Ovary (tissue), 7 donors: ENCODE measurements at regions not wholly inside any gene's neighbourhood (a gene's known extent, or its start where the extent isn't known, plus 50 kb on each side); places are given as distances from the start of the nearest gene placed in this dataset.

ENCODE experiments used
- DNase-seq, 5 donors: peaks; one replicate each; pipeline ENCODE4 v3.0.0-alpha.2; 2019 to 2020
- H3K27ac ChIP-seq, 2 donors: fragments of 200-600 bp; one replicate each; pipeline versions ENCODE4 v1.5.1 to v1.8.0; 2019 to 2022
- H3K27me3 ChIP-seq: fragments of 200-600 bp; one replicate; pipeline ENCODE4 v1.8.0; 2022
- H3K36me3 ChIP-seq: fragments of 200-600 bp; sonication (generic); one replicate; pipeline ENCODE4 v1.5.1; 2019
- H3K4me1 ChIP-seq: one replicate; pipeline ENCODE4 v1.8.1; 2013; ENCODE audit warnings: mild to moderate bottlenecking, moderate library complexity; ENCODE audit not compliant: insufficient read depth
- H3K4me3 ChIP-seq: fragments of 200-600 bp; sonication (generic); one replicate; pipeline ENCODE4 v1.5.1; 2017
- H3K9me3 ChIP-seq, 2 donors: fragments of 200-600 bp in 1 of 2; sonication (generic) in 1 of 2; one replicate each; pipeline versions ENCODE4 v1.5.1 to v1.8.1; 2013 to 2019; ENCODE audit warnings: mild to moderate bottlenecking in 1 of 2, moderate library complexity in 1 of 2
- CTCF ChIP-seq, 3 donors: fragments of 450-650 bp in 2 of 3; fragments of 200-600 bp in 1 of 3; IDR thresholded peaks; one replicate each; pipeline versions ENCODE4 v1.5.1 to v1.8.0; 2016 to 2022; ENCODE audit warnings: antibody characterized with exemption in 3 of 3, mild to moderate bottlenecking in 1 of 3
- EP300 ChIP-seq: sonication (generic); formaldehyde crosslinking; IDR thresholded peaks from one replicate; pipeline ENCODE4 v1.6.1; 2017; ENCODE audit warnings: antibody characterized with exemption
- POLR2A ChIP-seq: fragments of 450-650 bp; IDR thresholded peaks from one replicate; pipeline ENCODE4 v1.6.1; 2017; ENCODE audit warnings: antibody characterized with exemption, mild to moderate bottlenecking, moderate library complexity
- WGBS, 3 donors: extraction: QIAGEN DNeasy Blood & Tissue Kit in 1 of 3; methylation state at CpG; one replicate each; pipeline versions ENCODE4 v1.1.5 to v1.1.7; 2013 to 2017; 5-methylcytosine and 5-hydroxymethylcytosine counted together
- intact Hi-C, 4 donors: fragments of 100-400 bp; cut with DNase I; formaldehyde crosslinking; loops; one replicate each; pipeline versions ENCODE4 v1.11.0 to v1.15.1; 2022 to 2023
- donor health status: DM: no; HTN: no; CAD: no; lungs with moderate emphysema.
- donor health status: DM: no; HTN: no; CAD: no.
- donor health status: Bipolar disorder and iron deficiency.
- donor health status: DM: no; HTN: no; CAD: no.
- donor health status: DM: yes; HTN: yes; CAD: no.

GRCh38 chr3:166100730-166101129 lies 263.5 kb upstream of the BCHE start:
- Histone ChIP-seq H3K36me3 (no peaks in the 10 kb centered on the region), H3K27ac (no peak overlapping the region), H3K4me3 (no peak overlapping the region), H3K9me3 (no peaks in the 10 kb centered on the region), H3K4me1 (no peaks in the 10 kb centered on the region), H3K27me3 (peaks cover 2% of the 10 kb centered on the region)
- 90 to 94% (median 93%) methylated on average over 1 of the region's 1 CpG for WGBS, 3 donors
- intact Hi-C loops = no loop called here
- no peak for DNase-seq
- TF ChIP-seq POLR2A = no peak
- TF ChIP-seq CTCF (IDR thresholded peaks at IDR 0.05) = no peak
- TF ChIP-seq EP300 = no peak

DNA sequence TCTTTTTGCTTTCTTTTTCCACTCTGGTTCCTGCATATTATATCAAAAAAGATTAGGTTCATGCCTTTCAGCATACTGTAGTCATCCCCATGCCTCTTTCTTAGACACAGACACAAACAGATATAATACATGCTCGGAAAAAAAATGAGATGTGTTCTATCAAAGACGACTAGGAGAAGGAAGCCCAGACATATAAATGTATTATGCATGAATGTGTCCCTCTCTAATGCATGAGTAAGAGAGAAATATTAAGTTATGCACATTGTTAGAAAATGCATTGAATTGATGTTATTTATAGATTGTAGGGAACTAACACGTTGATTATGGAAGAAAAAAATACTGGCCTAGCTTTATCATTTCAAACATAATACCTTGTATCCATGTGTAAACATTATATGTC lies 252.4 kb upstream of the BCHE start:
- no peak for DNase-seq
- Histone ChIP-seq H3K27me3 (no peaks in the 10 kb centered on the region), H3K4me1 (no peaks in the 10 kb centered on the region), H3K36me3 (no peaks in the 10 kb centered on the region), H3K9me3 (no peaks in the 10 kb centered on the region), H3K4me3 (no peak overlapping the region), H3K27ac (no peak overlapping the region)
- TF ChIP-seq POLR2A (no peak), EP300 (no peak), CTCF (IDR thresholded peaks at IDR 0.05) (no peak)
- intact Hi-C loops = no loop called here
- WGBS, 3 donors = 59 to 78% (median 71%) methylated on average over 3 of the region's 3 CpGs

DNA sequence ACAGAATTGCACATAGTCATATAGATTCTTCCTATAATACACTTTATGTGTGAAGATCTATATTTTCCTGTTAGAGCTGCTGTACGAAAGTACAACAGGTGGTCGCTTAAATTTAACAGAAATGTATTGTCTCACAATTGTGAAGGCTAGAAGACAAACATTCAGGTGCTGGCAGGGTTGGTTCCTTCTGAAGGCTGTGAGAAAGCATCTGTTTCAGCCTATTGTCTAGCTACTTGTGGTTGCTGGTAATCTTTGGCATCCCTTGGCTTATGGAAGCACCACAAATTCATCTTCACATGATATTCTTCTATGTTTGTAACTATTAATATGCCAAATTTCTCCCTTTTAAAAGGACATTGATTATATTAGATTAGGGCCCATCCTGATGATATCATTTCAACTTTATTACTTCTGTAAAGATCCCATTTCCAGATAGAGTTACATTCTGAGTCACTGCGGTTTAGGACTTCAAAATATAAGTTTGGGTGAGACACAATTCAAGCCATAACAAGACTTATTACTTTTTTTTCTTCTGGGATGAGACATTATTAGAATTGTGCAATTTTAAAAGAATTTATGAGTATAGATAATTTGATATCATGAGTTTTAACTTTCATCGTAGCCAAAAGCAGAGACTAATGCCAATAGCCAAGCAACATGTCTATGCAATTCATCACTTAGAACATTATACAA lies 248.1 kb upstream of the BCHE start:
- H3K36me3 ChIP-seq = no peaks in the 10 kb centered on the region
- DNase-seq = no peak
- H3K4me3 ChIP-seq = no peak overlapping the region
- no peaks in the 10 kb centered on the region for H3K4me1 ChIP-seq
- intact Hi-C loops = no loop called here
- no peaks in the 10 kb centered on the region for H3K27me3 ChIP-seq
- 74 to 79% (median 77%) methylated on average over 4 of the region's 4 CpGs for WGBS, 3 donors
- TF ChIP-seq CTCF (IDR thresholded peaks at IDR 0.05) = no peak
- TF ChIP-seq POLR2A = no peak
- no peak for TF ChIP-seq EP300
- no peak overlapping the region for H3K27ac ChIP-seq
- no peaks in the 10 kb centered on the region for H3K9me3 ChIP-seq

DNA sequence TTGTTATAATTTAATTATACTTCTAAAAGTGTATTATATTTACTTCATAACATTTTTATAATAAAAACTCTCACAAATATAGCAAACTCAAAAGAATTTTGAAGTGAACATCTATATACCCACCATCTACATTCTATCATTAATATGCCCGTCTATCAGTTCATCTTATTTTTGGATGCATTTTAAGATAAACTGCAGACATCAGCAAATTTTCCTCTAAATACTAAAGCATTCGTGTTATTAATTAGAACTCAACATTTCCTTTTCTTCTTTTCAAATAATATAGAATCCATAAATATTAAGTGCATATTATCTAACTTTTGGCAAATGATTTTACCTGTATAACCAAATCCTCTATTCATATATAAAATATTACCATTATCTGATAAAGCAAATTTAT lies 242.9 kb upstream of the BCHE start:
- intact Hi-C loops = no loop called here
- H3K4me1 ChIP-seq = no peaks in the 10 kb centered on the region
- no peak for TF ChIP-seq CTCF (IDR thresholded peaks at IDR 0.05)
- no peak for TF ChIP-seq POLR2A
- TF ChIP-seq EP300 = no peak
- no peaks in the 10 kb centered on the region for H3K27me3 ChIP-seq
- DNase-seq = no peak
- no peaks in the 10 kb centered on the region for H3K9me3 ChIP-seq
- H3K36me3 ChIP-seq = no peaks in the 10 kb centered on the region
- WGBS, 3 donors = 74 to 89% (median 75%) methylated on average over 2 of the region's 2 CpGs
- H3K27ac ChIP-seq = no peak overlapping the region
- H3K4me3 ChIP-seq = no peak overlapping the region
